Mucosa of rectum (tissue), 2 donors: ENCODE measurements at regions not wholly inside any gene's neighbourhood (a gene's known extent, or its start where the extent isn't known, plus 50 kb on each side); places are given as distances from the start of the nearest gene placed in this dataset.
"Not testable (repeated sequence)": the region's sequence is repeated elsewhere in the genome, so short reads cannot be mapped to it uniquely, and the experiment has no call there.

ENCODE experiments used
- H3K27ac ChIP-seq, 2 donors: one replicate each; pipeline ENCODE4 v1.7.0; 2013; ENCODE audit warnings: inconsistent platforms in 2 of 2, low read depth in 2 of 2, low read length in 2 of 2
- H3K27me3 ChIP-seq, 2 donors: one replicate each; pipeline ENCODE4 v1.7.0; 2013; ENCODE audit warnings: low read length in 2 of 2; ENCODE audit not compliant: control insufficient read depth in 2 of 2, insufficient read depth in 2 of 2
- H3K36me3 ChIP-seq, 2 donors: one replicate each; pipeline ENCODE4 v1.7.0; 2013; ENCODE audit warnings: low read length in 2 of 2; ENCODE audit not compliant: control insufficient read depth in 2 of 2, insufficient read depth in 2 of 2
- H3K4me1 ChIP-seq, 2 donors: one replicate each; pipeline ENCODE4 v1.7.0; 2013; ENCODE audit warnings: low read length in 2 of 2, mild to moderate bottlenecking in 1 of 2; ENCODE audit not compliant: control insufficient read depth in 2 of 2, insufficient read depth in 2 of 2
- H3K4me3 ChIP-seq, 2 donors: one replicate each; pipeline ENCODE4 v1.7.0; 2013; ENCODE audit warnings: low read length in 2 of 2
- H3K9ac ChIP-seq, 2 donors: one replicate each; pipeline ENCODE4 v1.7.0; 2013; ENCODE audit warnings: low read length in 2 of 2, low read depth in 1 of 2, mild to moderate bottlenecking in 1 of 2
- H3K9me3 ChIP-seq, 2 donors: one replicate each; pipeline ENCODE4 v1.7.0; 2013; ENCODE audit warnings: low read length in 2 of 2; ENCODE audit not compliant: control insufficient read depth in 2 of 2
- donor health status: healthy.
- donor health status: Normal muscosa, but diverticular disease.

DNA sequence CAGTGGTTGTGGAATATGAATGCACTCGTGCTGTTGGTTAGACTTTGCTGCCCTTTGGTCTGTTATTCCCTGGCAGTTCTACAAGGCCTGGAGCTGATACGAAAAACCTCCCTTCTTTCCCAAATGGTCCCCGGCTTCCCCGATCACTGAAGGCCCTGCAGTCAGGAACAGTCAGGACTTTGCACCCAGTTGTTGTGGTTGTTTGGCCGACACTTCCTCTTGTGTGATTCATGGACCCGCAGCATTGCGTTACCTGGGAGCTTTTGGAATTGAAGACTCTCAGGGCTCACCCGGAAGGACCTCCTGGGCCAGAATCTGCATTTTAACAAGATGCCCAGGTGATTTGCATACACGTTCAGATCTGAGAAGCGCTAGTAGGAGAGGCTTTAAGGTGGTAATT, 106.8 kb upstream of the ZNF195 start:
- not testable (repeated sequence) for H3K9me3 ChIP-seq, H3K4me1 ChIP-seq, H3K4me3 ChIP-seq, H3K27ac ChIP-seq, H3K9ac ChIP-seq, H3K36me3 ChIP-seq, H3K27me3 ChIP-seq

- Histone ChIP-seq H3K9ac (peak overlapping the region; percentile 32 to 57), H3K27ac (peak overlapping the region; percentile 32 to 51), H3K4me3 (peak overlapping the region; percentile 50 to 60)
- not testable (repeated sequence) for H3K9me3 ChIP-seq, H3K36me3 ChIP-seq, H3K27me3 ChIP-seq, H3K4me1 ChIP-seq
These were observed 98.3 kb upstream of the ZNF195 start for GRCh38 chr11:3476937-3477885.

DNA sequence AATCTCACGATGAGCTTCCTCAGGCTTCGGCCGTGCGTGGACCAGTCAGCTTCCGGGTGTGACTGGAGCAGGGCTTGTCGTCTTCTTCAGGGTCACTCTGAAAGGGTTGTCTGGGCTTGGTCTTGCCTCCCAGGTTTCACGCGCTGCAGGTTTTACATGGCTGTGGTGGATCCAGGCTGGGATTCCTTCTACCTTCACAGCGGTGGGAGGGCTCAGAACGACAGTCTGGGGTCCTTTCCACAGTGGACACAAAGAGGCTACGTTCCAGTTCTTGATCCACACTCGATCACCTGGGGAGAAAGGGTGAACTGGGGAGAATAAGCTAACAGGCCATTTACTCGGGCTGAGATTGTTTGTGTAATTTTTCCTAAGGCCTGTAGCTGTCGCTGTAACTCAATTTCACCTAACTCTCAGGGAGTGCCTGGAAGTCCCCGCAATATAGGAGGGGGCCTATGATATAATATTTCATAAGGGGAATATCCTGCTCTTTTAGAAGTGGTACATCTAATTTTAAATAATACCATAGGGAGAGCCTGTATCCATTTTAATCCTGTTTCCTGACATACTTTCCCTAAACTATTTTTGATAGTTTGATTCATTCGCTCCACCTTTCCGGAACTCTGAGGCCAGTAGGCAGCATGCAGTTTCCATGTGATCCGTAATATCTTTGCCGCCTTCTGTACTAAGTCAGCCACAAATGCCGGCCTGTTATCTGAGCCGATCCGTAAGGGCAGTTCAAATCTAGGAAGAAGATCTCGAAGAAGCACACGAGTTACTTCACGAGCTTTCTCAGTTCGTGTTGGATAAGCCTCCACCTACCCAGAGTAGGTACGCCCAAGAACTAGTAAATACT, 97.4 kb upstream of the ZNF195 start:
- Histone ChIP-seq H3K27ac (peak overlapping the region; percentile 32 to 51), H3K4me3 (peak overlapping the region; percentile 50 to 60), H3K9ac (peak overlapping the region; percentile 32 to 57)
- H3K27me3 ChIP-seq, H3K4me1 ChIP-seq, H3K9me3 ChIP-seq, H3K36me3 ChIP-seq: not testable (repeated sequence)

DNA sequence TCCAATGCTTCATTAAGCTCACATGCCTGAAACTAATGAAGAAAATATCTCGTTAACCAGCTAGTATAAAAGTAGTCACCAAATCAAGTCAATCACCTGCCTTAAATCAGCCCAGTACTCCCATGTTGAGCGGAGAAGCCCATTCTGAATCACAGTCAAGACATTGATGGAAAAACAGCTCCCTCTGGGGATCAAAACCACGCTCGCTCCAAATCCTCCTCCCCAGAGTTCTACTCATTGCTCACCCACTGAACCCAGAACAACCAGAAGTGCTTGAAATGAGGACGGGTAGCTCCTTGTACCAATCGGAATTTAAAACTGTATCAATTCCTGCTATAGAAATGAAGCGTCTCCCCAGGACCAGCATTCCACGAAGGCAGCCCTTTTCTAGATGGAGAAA, 90.0 kb upstream of the ZNF195 start:
- H3K27ac ChIP-seq, H3K27me3 ChIP-seq, H3K4me1 ChIP-seq, H3K4me3 ChIP-seq, H3K9ac ChIP-seq, H3K36me3 ChIP-seq, H3K9me3 ChIP-seq: not testable (repeated sequence)

- not testable (repeated sequence) for H3K27ac ChIP-seq, H3K4me3 ChIP-seq, H3K36me3 ChIP-seq, H3K9me3 ChIP-seq, H3K4me1 ChIP-seq, H3K27me3 ChIP-seq, H3K9ac ChIP-seq
These were observed 88.7 kb upstream of the ZNF195 start for GRCh38 chr11:3467599-3467998.

DNA sequence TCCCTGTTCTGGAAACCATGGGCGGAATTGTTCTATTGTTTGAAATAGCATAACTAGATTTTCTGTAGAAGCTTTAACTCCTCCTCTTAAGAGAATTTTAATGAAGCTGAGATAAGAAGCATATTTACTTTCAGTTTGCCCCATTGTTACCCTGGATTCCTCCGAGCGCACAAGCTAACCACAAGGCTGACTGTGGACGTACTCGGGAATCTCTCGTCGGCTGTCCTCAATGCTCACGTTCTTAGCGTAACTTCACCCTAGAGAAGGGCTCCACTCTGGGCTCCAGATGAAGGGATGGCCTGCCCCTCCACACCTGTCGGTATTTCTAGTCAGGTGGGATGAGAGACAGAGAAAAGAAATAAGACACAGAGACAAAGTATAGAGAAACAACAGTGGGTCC, 76.7 kb upstream of the ZNF195 start:
- Histone ChIP-seq H3K9ac (peak overlapping the region in 1 of 2 donors; percentile 4), H3K4me3 (peak overlapping the region in 1 of 2 donors; percentile 30)
- H3K36me3 ChIP-seq, H3K9me3 ChIP-seq, H3K27me3 ChIP-seq, H3K4me1 ChIP-seq, H3K27ac ChIP-seq: not testable (repeated sequence)

DNA sequence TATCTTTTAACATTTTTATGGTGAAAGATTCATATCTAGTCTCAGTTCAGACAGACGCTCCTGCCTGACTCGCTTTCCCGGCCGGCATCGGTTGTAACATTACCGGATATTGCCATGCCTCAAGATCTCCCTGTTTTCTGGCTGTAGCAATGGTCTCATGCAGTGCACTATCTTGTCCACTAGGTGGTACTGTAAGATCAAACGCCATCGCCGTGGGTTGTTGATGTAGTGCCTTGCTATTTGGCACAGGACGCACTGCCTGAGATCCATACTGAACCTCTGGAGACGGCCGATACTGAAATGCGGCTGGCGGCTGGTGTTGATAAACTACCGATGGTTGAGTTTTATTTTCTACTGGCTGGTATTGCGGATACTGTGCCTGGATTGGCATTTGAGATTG, 75.9 kb upstream of the ZNF195 start:
- not testable (repeated sequence) for H3K9ac ChIP-seq, H3K27me3 ChIP-seq, H3K4me3 ChIP-seq, H3K9me3 ChIP-seq, H3K27ac ChIP-seq, H3K4me1 ChIP-seq, H3K36me3 ChIP-seq

GRCh38 chr11:3453596-3454256, 74.8 kb upstream of the ZNF195 start:
- H3K36me3 ChIP-seq, H3K9me3 ChIP-seq, H3K27ac ChIP-seq, H3K4me1 ChIP-seq, H3K4me3 ChIP-seq, H3K9ac ChIP-seq, H3K27me3 ChIP-seq: not testable (repeated sequence)

GRCh38 chr11:3450822-3451221, 71.9 kb upstream of the ZNF195 start:
- H3K9ac ChIP-seq, H3K27me3 ChIP-seq: not testable (repeated sequence)

GRCh38 chr11:3445535-3445934, 66.6 kb upstream of the ZNF195 start:
- H3K9ac ChIP-seq, H3K4me1 ChIP-seq, H3K36me3 ChIP-seq, H3K4me3 ChIP-seq, H3K27ac ChIP-seq, H3K9me3 ChIP-seq, H3K27me3 ChIP-seq: not testable (repeated sequence)

More at GRCh38 chr11:3450822-3451221, 71.9 kb upstream of the ZNF195 start:
- H3K36me3 ChIP-seq, H3K4me1 ChIP-seq, H3K4me3 ChIP-seq, H3K9me3 ChIP-seq, H3K27ac ChIP-seq: not testable (repeated sequence)
